ENCODE measurements at regions not wholly inside any gene's neighbourhood (a gene's known extent, or its start where the extent isn't known, plus 50 kb on each side); places are given as distances from the start of the nearest gene placed in this dataset.
A peak's percentile ranks its signal among the peaks of the same experiment; 100 is the strongest.

GRCh38 chr2:51662187-51662586 lies 630.3 kb upstream of the NRXN1 start:
- H3K4me1 Mint-ChIP-seq: no peaks in the 10 kb centered on the region
- TF ChIP-seq CTCF (IDR thresholded peaks at IDR 0.05): no peak
- no peak for DNase-seq
- H3K4me3 Mint-ChIP-seq: no peak overlapping the region
- H3K36me3 Mint-ChIP-seq (ENCODE audit: low read depth): no peaks in the 10 kb centered on the region
- no peak overlapping the region for H3K27ac Mint-ChIP-seq
- peaks cover 3% of the 10 kb centered on the region for H3K27me3 Mint-ChIP-seq (ENCODE audit: low read depth, poor library complexity)
- peaks cover 6% of the 10 kb centered on the region for H3K9me3 Mint-ChIP-seq

- TF ChIP-seq CTCF (IDR thresholded peaks at IDR 0.05): no peak
- Mint-ChIP-seq H3K4me1 (no peaks in the 10 kb centered on the region), H3K4me3 (no peak overlapping the region), H3K9me3 (no peaks in the 10 kb centered on the region), H3K27ac (no peak overlapping the region), H3K36me3 (ENCODE audit: low read depth) (no peaks in the 10 kb centered on the region), H3K27me3 (ENCODE audit: low read depth, poor library complexity) (peaks cover 3% of the 10 kb centered on the region)
- DNase-seq: no peak
These were observed 625.9 kb upstream of the NRXN1 start for GRCh38 chr2:51657849-51658248.

GRCh38 chr2:51650769-51651168 lies 618.8 kb upstream of the NRXN1 start:
- H3K4me3 Mint-ChIP-seq: no peak overlapping the region
- no peak overlapping the region for H3K27ac Mint-ChIP-seq
- no peaks in the 10 kb centered on the region for H3K4me1 Mint-ChIP-seq
- TF ChIP-seq CTCF (IDR thresholded peaks at IDR 0.05): no peak
- no peaks in the 10 kb centered on the region for H3K27me3 Mint-ChIP-seq (ENCODE audit: low read depth, poor library complexity)
- no peaks in the 10 kb centered on the region for H3K9me3 Mint-ChIP-seq
- H3K36me3 Mint-ChIP-seq (ENCODE audit: low read depth): no peaks in the 10 kb centered on the region
- DNase-seq: no peak

GRCh38 chr2:51649366-51649765 lies 617.4 kb upstream of the NRXN1 start:
- no peak for DNase-seq
- Mint-ChIP-seq H3K4me1 (no peaks in the 10 kb centered on the region), H3K36me3 (ENCODE audit: low read depth) (no peaks in the 10 kb centered on the region), H3K27me3 (ENCODE audit: low read depth, poor library complexity) (no peaks in the 10 kb centered on the region), H3K27ac (no peak overlapping the region), H3K9me3 (no peaks in the 10 kb centered on the region), H3K4me3 (no peak overlapping the region)
- TF ChIP-seq CTCF (IDR thresholded peaks at IDR 0.05): no peak

GRCh38 chr2:51638811-51639210 lies 606.9 kb upstream of the NRXN1 start:
- TF ChIP-seq CTCF (IDR thresholded peaks at IDR 0.05): no peak
- Mint-ChIP-seq H3K36me3 (ENCODE audit: low read depth) (no peaks in the 10 kb centered on the region), H3K4me3 (no peak overlapping the region), H3K9me3 (peaks cover 3% of the 10 kb centered on the region), H3K4me1 (no peaks in the 10 kb centered on the region), H3K27ac (no peak overlapping the region), H3K27me3 (ENCODE audit: low read depth, poor library complexity) (no peaks in the 10 kb centered on the region)
- DNase-seq: no peak

- no peak overlapping the region for H3K4me3 Mint-ChIP-seq
- TF ChIP-seq CTCF (IDR thresholded peaks at IDR 0.05): no peak
- H3K27me3 Mint-ChIP-seq (ENCODE audit: low read depth, poor library complexity): no peaks in the 10 kb centered on the region
- H3K9me3 Mint-ChIP-seq: peaks cover 4% of the 10 kb centered on the region
- peak overlapping the region; percentile 13 for H3K27ac Mint-ChIP-seq
- no peaks in the 10 kb centered on the region for H3K4me1 Mint-ChIP-seq
- H3K36me3 Mint-ChIP-seq (ENCODE audit: low read depth): no peaks in the 10 kb centered on the region
- no peak for DNase-seq
These were observed 601.1 kb upstream of the NRXN1 start for GRCh38 chr2:51633073-51633472.
